Esophagus squamous epithelium (tissue), 5 donors: ENCODE measurements at regions not wholly inside any gene's neighbourhood (a gene's known extent, or its start where the extent isn't known, plus 50 kb on each side); places are given as distances from the start of the nearest gene placed in this dataset.

Experiments
- DNase-seq: peaks from one replicate; lab custom pipeline; 2025; lab: John Stamatoyannopoulos, UW
- H3K27ac ChIP-seq, 4 donors: fragments of 200-600 bp; sonication (generic); one replicate each; pipeline ENCODE4 v1.5.1; 2016 to 2019; ENCODE audit warnings: mild to moderate bottlenecking in 1 of 4
- H3K27me3 ChIP-seq, 4 donors: fragments of 200-600 bp; sonication (generic); 1 replicate in 3 of 4; 2 replicates in 1 of 4; pipeline versions ENCODE4 v1.5.1 to v1.6.0; 2017 to 2021; ENCODE audit warnings: antibody characterized with exemption in 1 of 4
- H3K36me3 ChIP-seq, 3 donors: fragments of 200-600 bp; sonication (generic); one replicate each; pipeline ENCODE4 v1.5.1; 2016 to 2019
- H3K4me1 ChIP-seq, 3 donors: fragments of 200-600 bp; sonication (generic); one replicate each; pipeline ENCODE4 v1.5.1; 2017 to 2019
- H3K4me3 ChIP-seq, 4 donors: fragments of 200-600 bp; sonication (generic); 1 replicate in 3 of 4; 2 replicates in 1 of 4; pipeline ENCODE4 v1.5.1; 2016 to 2019; ENCODE audit warnings: mild to moderate bottlenecking in 2 of 4, moderate library complexity in 1 of 4
- H3K9me3 ChIP-seq, 3 donors: fragments of 200-600 bp; sonication (generic); one replicate each; pipeline ENCODE4 v1.5.1; 2016 to 2019
- CTCF ChIP-seq, 6 experiments: fragments of 450-650 bp in 4 of 6; fragments of 200-600 bp in 2 of 6; sonication (generic) in 2 of 6; IDR thresholded peaks; one replicate each; pipeline ENCODE4 v1.5.1; 2016 to 2019; ENCODE audit warnings: antibody characterized with exemption in 6 of 6, mild to moderate bottlenecking in 4 of 6, moderate library complexity in 4 of 6
- POLR2A ChIP-seq, 4 donors: fragments of 450-650 bp; IDR thresholded peaks; one replicate each; pipeline ENCODE4 v1.6.1; 2017; ENCODE audit warnings: antibody characterized with exemption in 4 of 4, mild to moderate bottlenecking in 4 of 4, moderate library complexity in 3 of 4
- WGBS, 2 donors: methylation state at CpG; one replicate each; pipeline ENCODE4 v1.1.5; 2018; 5-methylcytosine and 5-hydroxymethylcytosine counted together
- intact Hi-C: fragments of 100-400 bp; cut with DNase I; formaldehyde crosslinking; loops from one replicate; pipeline ENCODE4 v1.15.0; 2022
- donor health status: DM: yes; HTN: yes; CAD: no.

- H3K9me3 ChIP-seq = no peaks in the 10 kb centered on the region
- no peak for DNase-seq
- TF ChIP-seq CTCF (IDR thresholded peaks at IDR 0.05) (no peak), POLR2A (IDR thresholded peaks at IDR 0.05) (peak in 2 of 4 donors; percentile 26 to 53)
- H3K36me3 ChIP-seq = no peaks in the 10 kb centered on the region
- intact Hi-C loops = no loop called here
- WGBS, 2 donors = 54 to 59% methylated on average over 19 to 33 of the region's 42 CpGs
- H3K27ac ChIP-seq = peak overlapping the region; percentile 70 to 91 (median 81)
- H3K4me3 ChIP-seq = peak overlapping the region in 1 of 4 donors; percentile 37
- H3K4me1 ChIP-seq = peaks cover 0 to 25% (median 19%) of the 10 kb centered on the region in 3 donors
- peaks cover 0 to 18% (median 0%) of the 10 kb centered on the region in 4 donors for H3K27me3 ChIP-seq
Measured at GRCh38 chr14:101364503-101365328, 196.6 kb upstream of the DIO3 start.

DNA sequence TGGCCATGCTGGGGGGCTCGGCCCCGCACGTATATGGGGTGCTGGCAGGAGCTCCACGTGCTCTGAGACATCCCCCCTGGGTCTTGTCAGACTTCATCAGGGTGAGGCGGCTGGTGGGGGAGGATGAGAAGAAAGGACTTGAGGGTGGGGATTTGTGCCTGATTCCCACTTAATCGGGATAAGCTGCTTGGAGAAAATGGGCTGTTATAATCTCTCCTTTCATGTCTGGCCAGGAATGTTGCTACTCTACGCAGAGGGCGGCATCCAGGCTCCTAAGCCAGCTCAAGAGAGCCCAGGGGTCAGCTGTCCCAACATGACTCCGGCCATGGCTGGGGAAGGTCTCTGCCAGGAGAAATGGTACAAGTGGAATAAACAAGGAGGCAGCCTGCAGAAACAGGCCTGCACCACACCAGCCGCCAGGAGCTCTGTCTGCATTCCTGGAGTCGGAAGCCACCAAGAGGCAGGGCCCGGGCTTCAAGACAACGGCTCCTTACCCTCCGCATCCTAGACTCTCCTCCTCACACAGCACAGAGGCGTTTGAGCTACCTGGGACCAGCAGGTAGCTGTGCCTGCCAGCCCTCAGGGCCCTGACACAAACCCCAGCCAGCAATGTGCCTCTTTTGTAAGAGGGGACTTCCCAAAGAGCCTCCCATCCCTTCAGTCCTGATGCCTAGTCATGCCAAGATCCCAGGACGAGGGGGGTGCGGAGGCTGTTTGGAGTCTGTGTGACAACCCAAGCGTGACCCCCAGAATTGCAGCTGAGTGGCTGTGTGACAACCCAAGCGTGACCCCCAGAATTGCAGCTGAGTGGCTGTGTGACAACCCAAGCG is 195.8 kb upstream of the DIO3 start:
- no peaks in the 10 kb centered on the region for H3K9me3 ChIP-seq
- peak overlapping the region; percentile 70 to 91 (median 81) for H3K27ac ChIP-seq
- no peaks in the 10 kb centered on the region for H3K36me3 ChIP-seq
- intact Hi-C loops = no loop called here
- WGBS, 2 donors = 43 to 58% methylated on average over 9 to 12 of the region's 20 CpGs
- H3K27me3 ChIP-seq = peaks cover 0 to 15% (median 0%) of the 10 kb centered on the region in 4 donors
- peaks cover 0 to 25% (median 19%) of the 10 kb centered on the region in 3 donors for H3K4me1 ChIP-seq
- peak overlapping the region in 1 of 4 donors; percentile 37 for H3K4me3 ChIP-seq
- no peak for TF ChIP-seq POLR2A (IDR thresholded peaks at IDR 0.05)
- TF ChIP-seq CTCF (IDR thresholded peaks at IDR 0.05) = no peak
- DNase-seq = no peak

- Histone ChIP-seq H3K27ac (no peak overlapping the region), H3K4me1 (peaks cover 0 to 15% (median 13%) of the 10 kb centered on the region in 3 donors), H3K9me3 (no peaks in the 10 kb centered on the region), H3K4me3 (no peak overlapping the region), H3K36me3 (no peaks in the 10 kb centered on the region), H3K27me3 (peaks cover 0 to 13% (median 0%) of the 10 kb centered on the region in 4 donors)
- intact Hi-C loops = no loop called here
- TF ChIP-seq POLR2A (IDR thresholded peaks at IDR 0.05) (no peak), CTCF (IDR thresholded peaks at IDR 0.05) (no peak)
- no peak for DNase-seq
- 44 to 51% methylated on average over 4 to 5 of the region's 23 CpGs for WGBS, 2 donors
Measured at GRCh38 chr14:101367421-101368261, 193.7 kb upstream of the DIO3 start.

DNA sequence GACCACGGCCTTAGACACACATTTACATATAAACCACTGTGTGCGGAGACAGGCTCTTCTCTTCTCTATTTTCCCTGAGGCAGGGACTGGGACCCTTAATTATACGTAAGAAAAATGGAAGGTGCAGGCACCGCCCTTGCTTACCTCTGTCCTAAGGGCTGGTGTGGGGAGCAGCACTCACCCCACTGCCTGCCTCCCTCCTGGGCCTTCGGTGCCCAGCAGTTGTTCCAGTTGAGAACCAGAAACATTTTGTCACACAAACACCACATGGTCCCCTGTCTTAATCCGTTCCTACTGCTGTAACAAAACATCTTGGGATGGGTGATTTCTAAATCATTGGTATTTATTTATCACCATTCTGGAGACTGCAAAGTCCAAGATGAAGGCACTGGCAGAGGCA is 192.7 kb upstream of the DIO3 start:
- Histone ChIP-seq H3K36me3 (no peaks in the 10 kb centered on the region), H3K4me1 (peaks cover 0 to 13% (median 12%) of the 10 kb centered on the region in 3 donors), H3K9me3 (no peaks in the 10 kb centered on the region), H3K4me3 (no peak overlapping the region), H3K27me3 (peaks cover 0 to 13% (median 0%) of the 10 kb centered on the region in 4 donors), H3K27ac (peak overlapping the region in 2 of 4 donors; percentile 32 to 36)
- no peak for DNase-seq
- TF ChIP-seq POLR2A (IDR thresholded peaks at IDR 0.05) = no peak
- TF ChIP-seq CTCF (IDR thresholded peaks at IDR 0.05) = no peak
- WGBS, 2 donors = 70 to 74% methylated on average over 5 to 6 of the region's 6 CpGs
- intact Hi-C loops = no loop called here
